ENCODE measurements at regions not wholly inside any gene's neighbourhood (a gene's known extent, or its start where the extent isn't known, plus 50 kb on each side); places are given as distances from the start of the nearest gene placed in this dataset.

DNA sequence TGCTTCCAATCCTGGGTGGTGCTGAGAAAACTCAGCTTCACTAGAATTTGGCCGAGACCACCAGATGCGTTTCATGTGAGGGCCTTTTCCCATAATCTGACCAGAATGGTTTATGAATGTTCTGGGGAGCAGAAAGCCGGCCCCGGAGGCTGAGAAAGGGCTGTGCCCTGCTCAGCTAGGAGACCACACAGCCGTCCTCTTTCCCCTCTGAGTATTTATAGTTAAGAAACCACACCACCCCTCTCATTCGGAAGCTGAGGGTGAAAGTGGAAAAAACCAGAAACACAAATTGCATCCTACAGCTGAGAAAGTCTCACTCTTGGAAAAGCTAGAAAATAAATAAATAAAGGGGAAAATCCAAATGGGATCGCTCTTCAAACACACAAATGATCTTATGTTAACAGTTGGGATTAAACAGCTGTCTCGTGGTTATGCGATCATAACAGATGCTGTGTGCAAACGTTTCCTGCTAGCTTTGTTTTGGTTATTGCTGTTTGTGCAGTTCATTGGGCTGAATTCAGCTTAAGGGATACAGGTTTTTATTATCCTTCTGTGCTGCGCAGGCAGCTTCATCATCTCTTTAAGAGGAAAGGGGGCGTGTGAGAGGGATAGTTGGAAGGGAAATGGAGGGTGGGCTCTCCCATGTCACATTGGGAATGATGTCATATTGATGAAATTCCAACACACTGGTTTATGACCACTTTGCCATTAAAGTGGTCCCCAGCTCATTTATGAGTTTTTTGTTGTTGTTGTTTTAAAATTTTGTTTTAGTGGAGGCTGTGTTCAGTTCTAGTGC lies 1026.2 kb upstream of the NR2F2 start:
- no peak for DNase-seq
- peak; percentile 85 for ATAC-seq
- intact Hi-C loops (cut with micrococcal nuclease) = no loop called here

DNA sequence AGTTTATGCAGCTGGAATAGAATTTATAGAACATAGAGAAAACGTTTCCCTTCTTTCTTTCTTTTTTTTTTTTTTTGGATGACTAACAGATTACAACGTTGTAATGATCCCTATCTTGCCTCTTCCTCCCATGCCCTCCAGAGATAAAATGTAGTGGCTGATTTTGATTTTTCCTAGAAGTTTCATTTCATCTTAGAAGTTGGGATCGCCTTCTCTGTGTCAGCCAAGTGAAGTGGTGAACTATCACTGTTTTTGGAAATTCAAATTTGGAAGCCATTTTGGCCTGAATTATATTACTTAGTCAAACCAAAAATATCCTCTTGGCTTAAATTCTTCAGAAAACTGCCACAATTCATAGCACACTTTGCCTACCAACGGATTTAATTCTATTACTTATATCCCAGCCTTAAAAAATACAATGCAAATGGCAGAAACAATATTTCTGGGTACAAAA lies 1025.5 kb upstream of the NR2F2 start:
- DNase-seq (no peak), ATAC-seq (peak; percentile 8)
- intact Hi-C loops (cut with micrococcal nuclease) = no loop called here

- DNase-seq (no peak), ATAC-seq (no peak)
- intact Hi-C loops (cut with micrococcal nuclease) = no loop called here
Observed at GRCh38 chr15:95307115-95307514, 1023.4 kb upstream of the NR2F2 start.

DNA sequence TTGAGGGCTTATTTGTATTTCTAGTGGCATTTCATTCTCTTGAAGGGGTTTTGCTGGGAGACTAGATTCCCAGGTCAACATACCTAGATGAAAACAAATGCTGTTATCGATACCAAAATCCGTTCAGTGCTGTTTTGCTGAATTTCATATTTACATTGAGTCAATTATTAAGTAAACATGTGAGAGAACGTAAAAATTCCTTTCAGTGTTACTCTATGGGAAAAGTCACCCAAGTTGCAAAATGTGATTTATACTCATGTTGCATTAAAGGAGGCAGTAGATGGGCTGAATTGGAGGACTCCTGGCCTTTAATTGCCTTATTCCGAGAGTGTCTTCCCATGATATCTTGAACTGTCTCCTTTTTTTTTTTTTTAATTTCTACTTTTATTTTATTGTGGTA lies 1011.3 kb upstream of the NR2F2 start:
- intact Hi-C loops (cut with micrococcal nuclease) = no loop called here
- ATAC-seq (no peak), DNase-seq (no peak)

- DNase-seq (no peak), ATAC-seq (no peak)
- intact Hi-C loops (cut with micrococcal nuclease) = no loop called here
Observed at GRCh38 chr15:95323796-95324195, 1006.7 kb upstream of the NR2F2 start.

GRCh38 chr15:95324656-95325055 lies 1005.8 kb upstream of the NR2F2 start:
- DNase-seq = no peak
- ATAC-seq = no peak
- intact Hi-C loops (cut with micrococcal nuclease) = no loop called here

DNA sequence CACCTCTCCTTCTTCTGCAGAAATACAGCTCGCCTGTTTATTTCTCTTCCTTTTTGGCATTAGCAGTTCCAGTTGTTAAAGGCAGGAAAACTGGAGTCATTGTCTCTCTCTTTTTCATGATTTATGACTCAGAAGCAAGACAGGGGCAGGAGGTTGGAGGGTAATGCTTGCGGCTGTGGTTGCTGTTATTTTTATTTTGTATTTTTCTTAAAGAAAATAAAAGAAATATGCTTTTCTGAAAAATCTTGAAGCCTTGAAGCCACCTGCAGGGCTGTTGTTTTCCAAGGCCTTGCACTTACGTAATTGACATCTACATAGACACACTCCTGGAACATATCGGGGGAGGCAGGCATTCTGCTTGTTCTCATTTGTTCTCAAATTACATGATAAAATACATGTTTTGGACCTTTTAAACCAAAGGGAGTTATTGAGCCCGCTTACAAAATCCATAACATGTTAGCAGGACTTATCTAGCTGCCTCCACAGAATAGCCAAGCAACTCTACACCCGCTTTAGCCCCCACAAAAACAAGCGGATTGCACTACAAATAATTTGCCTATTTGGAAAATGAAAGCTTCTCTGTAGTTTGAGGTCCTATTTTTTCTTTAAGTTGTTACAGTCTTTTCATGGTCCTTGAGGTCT lies 1004.6 kb upstream of the NR2F2 start:
- intact Hi-C loops (cut with micrococcal nuclease) = no loop called here
- DNase-seq (no peak), ATAC-seq (peak; percentile 72)

- ATAC-seq = peak; percentile 72
- peak; percentile 47 for DNase-seq
- intact Hi-C loops (cut with micrococcal nuclease) = no loop called here
Observed at GRCh38 chr15:95326431-95327182, 1003.9 kb upstream of the NR2F2 start.

DNA sequence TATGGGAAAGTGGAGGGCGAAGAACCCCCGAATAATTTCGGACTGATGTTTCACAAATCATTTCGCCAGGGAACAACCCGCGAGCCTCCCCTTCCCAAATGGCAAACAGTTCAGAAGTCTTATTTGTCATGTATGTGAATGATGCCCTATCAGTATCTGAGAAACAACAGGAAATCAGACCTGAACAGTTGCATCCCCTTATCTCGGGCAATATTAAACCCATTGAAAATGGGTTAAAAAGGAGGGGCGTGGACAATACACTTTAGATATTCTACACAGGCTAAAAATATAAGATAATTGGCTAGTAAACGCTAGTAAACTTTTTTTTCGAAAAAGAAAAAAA lies 1003.3 kb upstream of the NR2F2 start:
- DNase-seq = no peak
- ATAC-seq = no peak
- intact Hi-C loops (cut with micrococcal nuclease) = no loop called here

DNA sequence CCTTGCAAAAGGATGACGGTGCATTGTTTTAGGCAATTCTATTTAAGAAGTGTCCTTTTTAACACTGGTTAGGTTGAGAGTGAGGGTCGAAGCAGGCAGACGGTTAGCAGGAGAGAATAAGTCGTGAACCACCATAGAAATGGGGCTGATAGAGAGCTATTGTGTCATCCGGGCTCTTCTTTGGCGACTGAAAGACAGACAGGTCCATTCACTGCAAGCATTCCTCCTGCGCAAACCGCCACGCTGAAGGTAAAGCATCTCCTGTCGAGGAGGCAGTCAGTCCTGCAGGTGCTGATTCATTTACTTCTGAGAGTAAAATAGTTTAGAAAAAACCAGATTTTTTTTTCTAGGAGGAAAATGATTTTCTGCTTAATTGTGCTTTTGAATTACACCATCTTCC lies 1002.8 kb upstream of the NR2F2 start:
- intact Hi-C loops (cut with micrococcal nuclease) = no loop called here
- ATAC-seq (no peak), DNase-seq (no peak)

DNA sequence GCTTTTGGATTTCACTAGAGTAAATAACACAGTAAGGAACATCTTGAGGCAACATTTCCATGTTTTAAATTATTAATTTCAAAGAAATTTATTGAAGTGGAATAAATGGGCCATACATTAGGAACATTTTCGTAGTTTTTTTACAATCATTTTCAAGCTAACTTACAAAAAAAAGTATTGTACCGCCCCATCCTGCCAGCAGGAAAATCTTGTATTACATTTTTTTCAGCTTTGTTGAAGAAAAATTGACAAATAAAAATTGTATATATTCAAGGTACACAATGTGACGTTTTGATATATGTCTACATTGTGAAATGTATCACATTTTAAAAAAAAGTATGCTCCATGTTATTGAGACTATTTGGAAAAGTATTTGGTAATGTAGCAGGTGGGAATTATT lies 1001.9 kb upstream of the NR2F2 start:
- ATAC-seq = no peak
- intact Hi-C loops (cut with micrococcal nuclease) = no loop called here
- DNase-seq = no peak

DNA sequence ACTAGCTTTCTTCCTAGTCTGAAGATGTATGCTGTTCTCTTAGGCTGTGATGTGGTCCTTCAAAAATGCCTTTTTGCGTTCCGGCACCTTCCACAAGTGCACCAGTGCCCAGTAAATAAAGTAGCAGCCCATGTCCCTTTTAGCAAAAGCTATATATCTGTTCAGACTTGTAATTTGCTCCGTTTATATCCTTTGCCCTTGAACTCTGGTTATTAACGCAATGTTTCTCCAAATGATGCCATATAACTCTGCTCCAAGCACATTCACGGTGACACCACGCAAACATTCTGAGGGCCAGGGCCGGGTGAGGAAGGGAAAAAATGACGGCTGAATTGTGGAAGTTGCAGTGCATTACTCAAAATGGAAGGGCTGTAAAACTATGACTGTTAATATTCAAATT lies 1001.1 kb upstream of the NR2F2 start:
- ATAC-seq = no peak
- intact Hi-C loops (cut with micrococcal nuclease) = no loop called here
- no peak for DNase-seq

GRCh38 chr15:95341686-95342085 lies 988.8 kb upstream of the NR2F2 start:
- DNase-seq (no peak), ATAC-seq (no peak)
- intact Hi-C loops (cut with micrococcal nuclease) = no loop called here

DNA sequence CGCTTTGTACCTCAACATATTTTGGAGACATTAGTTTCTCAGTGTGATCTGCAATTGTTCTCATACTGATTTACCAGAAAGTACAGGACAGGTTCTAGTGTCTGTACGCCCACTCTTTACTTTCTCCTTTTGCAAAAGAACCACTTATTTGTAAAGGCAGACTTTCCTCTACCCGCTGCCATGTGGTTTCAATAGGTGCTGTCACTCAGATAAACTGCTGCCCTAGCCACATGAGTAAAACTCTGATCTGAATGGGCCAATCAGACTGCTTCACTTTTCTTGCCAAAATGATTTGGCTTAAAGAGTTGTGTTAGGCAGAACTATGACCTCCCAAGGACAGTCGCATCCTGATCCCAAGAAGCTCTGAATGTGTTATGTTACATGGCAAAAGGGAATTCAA lies 984.6 kb upstream of the NR2F2 start:
- DNase-seq = no peak
- intact Hi-C loops (cut with micrococcal nuclease) = no loop called here
- no peak for ATAC-seq

DNA sequence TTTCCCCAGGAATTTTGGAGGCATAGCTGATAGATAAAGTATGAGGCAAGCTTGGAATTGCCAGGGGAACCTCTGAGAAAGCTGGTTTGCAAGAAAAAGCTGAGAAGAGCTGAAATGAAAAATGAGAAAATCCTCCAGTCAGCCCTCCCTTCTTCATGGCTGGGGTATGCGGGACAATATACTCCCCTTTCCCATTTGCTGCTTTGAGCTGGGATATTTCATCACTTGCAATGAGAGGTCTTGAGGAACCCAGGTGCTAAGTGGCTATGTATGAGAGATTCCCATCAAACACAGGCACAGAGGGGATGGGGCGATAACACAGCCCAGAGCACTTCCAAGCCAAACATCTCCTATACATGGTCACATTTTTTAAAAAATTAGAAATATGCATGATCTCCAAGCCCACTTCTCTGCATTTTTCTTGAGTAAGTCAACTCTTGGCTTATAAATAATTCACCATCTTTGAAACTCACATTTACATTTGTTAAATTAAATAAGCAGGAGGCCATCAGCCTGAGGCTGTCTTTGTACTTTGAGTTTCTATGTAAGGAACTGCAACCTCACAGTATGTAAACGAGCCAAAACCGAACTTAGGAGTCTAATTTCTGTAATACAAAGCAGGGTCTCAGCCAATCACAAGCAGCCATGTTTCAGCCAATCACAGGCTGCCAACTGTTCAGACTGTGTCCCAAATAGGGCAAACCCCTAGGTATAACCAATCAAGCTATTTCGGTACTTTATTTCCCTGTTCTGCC lies 983.6 kb upstream of the NR2F2 start:
- intact Hi-C loops (cut with micrococcal nuclease) = no loop called here
- no peak for DNase-seq
- ATAC-seq = no peak

GRCh38 chr15:95347837-95348236 lies 982.7 kb upstream of the NR2F2 start:
- intact Hi-C loops (cut with micrococcal nuclease) = no loop called here
- DNase-seq (no peak), ATAC-seq (no peak)

- no peak for DNase-seq
- intact Hi-C loops (cut with micrococcal nuclease) = no loop called here
- no peak for ATAC-seq
Observed at GRCh38 chr15:95350908-95351307, 979.6 kb upstream of the NR2F2 start.

DNA sequence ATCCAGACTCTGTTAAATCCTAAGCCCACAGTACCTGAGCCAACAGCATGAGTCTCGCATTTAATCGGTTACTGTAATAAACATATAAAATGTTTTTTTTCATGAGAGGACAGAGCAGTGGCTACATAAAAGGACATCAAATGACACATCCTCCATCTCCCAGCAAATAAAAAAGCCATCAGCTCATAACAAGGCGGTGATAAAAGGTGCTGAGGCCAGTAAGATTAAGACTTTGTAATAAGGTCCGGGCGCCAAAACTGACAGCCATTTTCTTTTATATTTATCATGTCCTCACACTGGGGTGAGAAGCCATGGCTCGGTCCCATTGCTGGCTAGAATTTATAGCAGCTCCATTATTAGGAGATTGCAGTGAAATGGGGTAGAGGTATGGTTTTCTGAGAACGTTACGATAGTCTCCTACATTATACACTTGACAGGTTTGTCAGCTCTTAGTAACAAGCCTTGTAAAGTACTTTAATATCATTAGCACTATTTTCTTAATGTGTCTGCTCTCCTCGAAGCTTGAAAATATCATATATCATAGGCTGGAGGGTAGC lies 977.8 kb upstream of the NR2F2 start:
- ATAC-seq (no peak), DNase-seq (no peak)
- intact Hi-C loops (cut with micrococcal nuclease) = no loop called here

DNA sequence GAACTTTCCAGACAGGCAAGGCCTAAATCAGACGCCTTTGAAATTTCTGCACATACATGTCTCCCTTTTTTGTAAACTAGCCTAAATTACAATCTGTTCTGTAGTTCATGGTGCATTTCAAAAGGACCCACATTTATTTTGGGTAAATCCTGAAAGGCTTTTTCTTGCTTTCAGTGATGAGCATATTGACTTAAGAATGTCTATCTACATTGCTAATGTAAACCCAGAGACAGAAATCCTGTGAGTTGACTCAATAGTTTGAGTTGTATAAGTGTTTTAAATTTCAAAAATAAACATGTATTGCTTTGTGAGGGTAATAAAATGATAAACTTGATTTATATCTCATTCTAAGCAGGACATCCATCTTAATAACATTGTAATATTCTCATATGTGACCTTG lies 977.0 kb upstream of the NR2F2 start:
- ATAC-seq (no peak), DNase-seq (no peak)
- intact Hi-C loops (cut with micrococcal nuclease) = no loop called here

GRCh38 chr15:95359966-95360365 lies 970.5 kb upstream of the NR2F2 start:
- intact Hi-C loops (cut with micrococcal nuclease) = no loop called here
- DNase-seq (no peak), ATAC-seq (no peak)
